ENCODE measurements at regions not wholly inside any gene's neighbourhood (a gene's known extent, or its start where the extent isn't known, plus 50 kb on each side); places are given as distances from the start of the nearest gene placed in this dataset.
"Not testable (repeated sequence)": the region's sequence is repeated elsewhere in the genome, so short reads cannot be mapped to it uniquely, and the experiment has no call there.

DNA sequence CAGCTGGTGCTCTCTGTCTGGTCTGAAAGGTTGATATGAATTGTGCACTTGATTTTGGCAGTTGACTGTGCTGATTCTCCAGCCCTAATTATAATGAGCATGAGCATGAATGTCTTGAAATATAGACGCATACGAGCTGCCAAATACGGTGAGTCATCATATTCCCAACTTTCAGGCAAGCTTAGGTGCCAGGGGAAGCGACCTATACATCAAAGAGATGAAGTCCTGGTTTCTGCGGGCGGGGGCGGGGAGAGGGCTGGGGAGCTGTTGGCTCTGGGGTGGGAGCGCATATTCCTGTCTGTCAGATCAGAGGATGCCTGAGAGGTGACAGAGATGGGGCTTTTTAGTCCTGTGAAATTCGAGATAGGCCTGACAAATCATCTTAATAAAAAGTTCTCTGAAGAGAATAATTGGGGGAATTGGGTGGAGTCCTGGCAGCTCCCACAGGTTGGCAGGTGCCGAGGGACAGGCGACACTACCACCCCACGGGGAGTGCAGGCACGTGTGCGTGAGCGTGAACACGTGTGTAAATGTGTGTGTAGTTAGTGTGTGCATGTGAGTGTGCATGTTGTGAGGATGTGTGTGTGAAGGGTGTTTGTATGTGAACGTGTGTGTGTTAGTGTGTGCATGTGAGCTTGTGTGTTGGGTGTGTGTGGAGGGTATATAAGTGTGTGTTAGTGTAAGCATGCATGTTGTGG is 865.3 kb downstream of the TBC1D22A start:
- no peak for DNase-seq

DNA sequence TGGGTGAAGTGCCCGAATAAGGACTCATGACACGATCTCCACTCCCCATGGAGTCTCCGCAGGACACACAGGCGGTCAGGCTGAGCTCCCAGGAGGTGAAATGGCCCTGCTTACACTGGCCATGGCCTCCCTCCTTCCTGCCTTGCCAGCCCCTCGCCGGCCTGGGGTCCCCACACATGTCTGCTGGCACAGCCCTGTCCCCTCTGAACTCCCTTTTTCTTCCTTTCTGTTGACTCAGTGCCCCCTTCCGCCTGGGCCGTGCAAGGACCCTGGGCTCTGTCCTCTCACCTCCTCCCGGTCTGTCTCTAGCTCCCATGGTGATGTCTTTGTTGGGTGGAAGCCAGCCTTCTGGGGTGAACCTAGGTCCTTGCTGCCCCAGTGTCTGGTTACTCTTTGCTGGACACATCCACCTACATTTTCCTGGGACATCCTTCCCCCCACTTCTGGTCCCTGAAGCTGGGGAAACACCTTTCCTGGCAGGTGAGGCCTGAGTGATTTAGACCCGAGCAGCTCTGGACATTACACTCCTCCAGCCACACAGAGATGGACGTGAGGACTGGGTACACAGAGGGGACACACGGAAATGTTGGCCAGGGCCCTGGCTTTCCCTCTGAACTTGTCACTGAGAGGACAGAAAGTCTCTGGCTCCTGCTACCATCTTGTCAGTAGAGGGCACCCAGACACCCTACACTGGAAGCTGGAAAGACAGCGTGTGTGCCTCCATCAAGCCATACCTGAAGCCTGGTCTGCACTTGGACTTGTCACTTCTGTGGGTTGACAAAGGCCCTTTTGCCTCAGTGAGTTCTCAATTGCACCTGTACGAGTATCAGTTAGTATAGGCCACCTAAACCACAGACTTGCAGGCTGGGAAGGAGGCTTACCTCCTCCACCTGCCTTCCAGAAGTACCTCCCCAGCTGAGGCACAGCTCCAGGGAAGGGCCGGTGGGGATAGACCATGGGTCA is 864.3 kb downstream of the TBC1D22A start:
- no peak for DNase-seq

DNA sequence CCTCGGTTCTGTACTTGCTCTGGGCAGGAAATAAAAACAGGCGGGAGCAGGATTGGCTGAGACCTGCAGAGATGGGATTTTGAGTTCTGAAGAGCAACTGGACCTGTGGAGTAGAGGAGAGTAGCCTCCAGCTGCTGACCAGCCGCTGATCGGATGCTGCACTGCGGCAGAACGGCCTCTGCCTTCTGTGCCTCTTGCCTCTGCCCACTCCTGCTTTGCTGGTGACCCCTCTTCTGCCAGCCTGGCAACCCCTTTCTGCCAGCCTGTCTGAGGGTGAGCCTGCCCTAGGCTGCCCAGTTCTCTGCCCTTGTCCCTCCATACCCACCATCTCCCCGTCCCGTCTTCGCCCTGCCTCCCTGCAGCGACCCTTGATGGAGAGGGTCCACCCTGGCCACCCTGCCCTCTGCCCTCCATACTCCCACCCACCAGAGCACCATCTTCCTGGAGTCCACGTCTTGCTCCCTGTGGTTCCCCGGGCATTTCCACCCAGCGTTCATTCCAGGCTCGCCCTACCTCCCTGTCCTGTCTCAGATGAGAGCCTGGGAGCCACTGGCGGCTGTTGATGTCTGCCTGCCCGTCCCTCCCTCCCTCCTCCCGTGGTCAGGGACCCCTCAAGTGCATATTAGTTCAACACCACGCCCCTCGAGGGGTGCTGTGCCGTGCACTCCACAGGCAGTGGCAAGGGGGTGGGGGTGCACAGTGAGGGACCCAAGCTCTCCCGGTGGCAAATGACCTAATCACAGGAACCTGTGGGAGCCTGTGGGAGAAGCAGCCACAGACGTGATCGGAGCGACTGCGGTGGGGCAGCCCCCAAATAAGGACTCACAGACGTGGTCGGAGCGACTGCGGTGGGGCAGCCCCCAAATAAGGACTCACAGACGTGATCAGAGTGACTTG is 863.3 kb downstream of the TBC1D22A start:
- no peak for DNase-seq

DNA sequence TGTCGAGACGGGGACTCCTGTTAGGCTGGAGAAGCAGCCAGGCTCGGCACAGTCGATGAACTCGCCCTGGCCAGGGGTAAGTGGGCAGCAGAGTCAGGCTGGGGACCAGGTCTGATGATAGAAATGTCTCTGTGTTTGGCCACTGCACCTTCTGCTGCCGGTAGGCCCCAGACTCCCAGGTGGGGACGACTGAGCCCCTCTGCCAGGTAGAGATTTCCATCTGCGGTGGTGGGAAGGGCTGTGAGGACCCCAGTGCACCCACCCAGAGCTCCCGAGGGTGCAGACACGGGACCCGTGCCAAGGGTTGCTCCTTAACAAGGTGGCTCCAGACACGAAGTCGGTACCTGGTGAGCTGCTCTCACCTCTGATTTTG is 862.5 kb downstream of the TBC1D22A start:
- no peak for DNase-seq

DNA sequence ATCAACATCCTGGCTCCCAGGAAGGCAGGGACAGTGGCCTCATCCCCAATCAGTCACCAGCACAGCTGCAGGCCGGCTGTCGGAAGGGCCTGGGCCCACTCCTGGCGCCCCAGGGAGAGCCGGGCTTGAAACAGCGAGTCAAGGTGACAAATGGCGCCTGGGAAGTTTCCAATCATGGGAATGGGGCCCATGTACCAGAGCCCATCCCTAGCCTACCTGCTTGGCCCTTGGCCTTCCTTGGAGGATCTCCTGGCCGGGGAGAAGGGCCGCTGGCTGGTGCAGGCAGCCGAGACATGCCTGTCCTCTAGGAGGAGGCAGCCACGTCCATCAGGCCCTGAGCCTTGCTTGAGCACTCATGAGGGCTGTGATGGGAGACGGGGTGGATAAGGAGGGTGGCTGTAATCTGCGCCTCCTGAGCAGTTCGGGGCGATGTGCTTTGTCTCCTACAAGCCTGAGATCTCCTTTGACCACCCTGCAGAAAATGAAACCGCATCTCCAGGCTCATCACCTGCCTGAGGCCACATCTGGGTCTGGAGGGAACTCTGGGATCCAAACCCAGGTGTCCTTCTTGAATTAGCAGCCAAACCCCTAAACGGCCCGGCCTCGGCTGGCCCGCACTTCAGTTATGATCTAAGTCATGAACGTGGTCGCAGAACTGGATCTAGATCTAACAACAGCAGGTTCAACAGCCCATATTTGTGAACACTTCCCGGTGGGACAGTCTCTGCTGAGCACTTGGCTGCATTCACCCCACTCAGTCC is 862.0 kb downstream of the TBC1D22A start:
- no peak for DNase-seq

DNA sequence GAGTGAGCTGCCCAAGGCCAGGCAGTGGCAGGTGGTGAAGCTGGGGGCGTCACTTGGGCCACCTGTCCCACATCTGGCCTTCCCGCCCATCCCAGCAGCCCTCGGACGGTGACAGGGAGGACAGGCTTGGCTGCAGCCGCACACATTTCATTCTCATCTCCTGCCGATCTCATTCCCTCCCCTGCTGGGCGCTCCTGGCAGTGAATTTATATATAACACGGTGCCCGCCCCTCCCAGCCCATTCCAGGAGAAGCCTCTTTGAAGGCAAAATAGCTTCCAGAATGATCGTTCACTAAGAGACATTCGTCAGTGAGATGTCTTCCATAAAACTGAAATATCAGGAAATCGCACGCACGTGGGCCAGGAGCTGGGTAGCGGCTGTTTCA is 861.3 kb downstream of the TBC1D22A start:
- no peak for DNase-seq

DNA sequence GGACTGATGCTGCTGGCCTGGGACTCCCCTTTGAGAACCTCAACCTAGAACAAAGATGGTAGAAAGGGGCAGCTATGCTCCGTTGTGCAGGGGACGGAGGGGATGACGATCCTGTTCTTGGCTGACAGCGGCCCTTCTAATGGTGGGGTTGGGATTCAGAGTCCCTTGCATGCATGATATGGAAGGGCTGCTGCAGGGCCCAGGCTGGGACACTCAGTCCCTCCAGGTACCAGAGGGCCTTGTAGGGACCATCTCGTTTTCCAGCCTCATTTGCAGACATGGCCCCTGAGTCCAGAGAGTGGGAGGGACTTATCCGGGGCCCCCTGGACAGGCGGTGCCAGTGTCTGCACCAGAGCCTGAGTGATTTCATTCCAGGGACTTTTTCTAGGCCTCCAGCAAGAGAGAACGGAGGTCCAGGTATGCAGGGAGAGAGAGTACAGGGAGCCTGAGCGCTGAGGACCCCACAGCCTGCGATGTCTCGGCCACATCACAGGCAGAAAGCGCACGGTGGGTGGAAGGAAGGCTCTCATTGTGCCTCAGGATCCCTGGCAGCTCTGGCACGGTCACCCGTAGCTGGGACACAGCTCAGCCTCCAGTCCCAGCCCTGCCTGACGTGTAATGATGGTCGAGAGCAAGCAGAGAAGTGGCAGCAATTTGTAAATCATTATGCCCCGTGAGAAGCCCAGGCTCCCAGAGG is 860.8 kb downstream of the TBC1D22A start:
- no peak for DNase-seq

DNA sequence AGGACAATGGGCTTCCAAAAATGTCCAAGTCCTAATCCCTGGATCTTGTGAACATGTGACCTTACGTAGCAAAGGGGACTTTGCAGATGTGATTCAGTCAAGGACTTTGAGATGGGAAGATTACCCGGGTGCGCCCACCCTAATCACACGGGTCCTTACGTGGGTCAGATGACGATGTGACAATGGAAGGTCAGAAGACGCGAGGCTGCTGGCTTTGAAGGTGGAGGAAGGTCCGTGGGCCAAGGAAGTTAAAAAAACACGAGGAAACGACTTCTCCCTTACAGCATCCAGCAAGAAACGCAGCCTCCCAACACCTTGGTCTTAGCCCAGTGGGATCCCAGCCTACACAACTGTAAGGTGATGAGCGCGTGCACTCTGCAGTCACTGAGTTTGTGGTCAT is 860.1 kb downstream of the TBC1D22A start:
- no peak for DNase-seq

DNA sequence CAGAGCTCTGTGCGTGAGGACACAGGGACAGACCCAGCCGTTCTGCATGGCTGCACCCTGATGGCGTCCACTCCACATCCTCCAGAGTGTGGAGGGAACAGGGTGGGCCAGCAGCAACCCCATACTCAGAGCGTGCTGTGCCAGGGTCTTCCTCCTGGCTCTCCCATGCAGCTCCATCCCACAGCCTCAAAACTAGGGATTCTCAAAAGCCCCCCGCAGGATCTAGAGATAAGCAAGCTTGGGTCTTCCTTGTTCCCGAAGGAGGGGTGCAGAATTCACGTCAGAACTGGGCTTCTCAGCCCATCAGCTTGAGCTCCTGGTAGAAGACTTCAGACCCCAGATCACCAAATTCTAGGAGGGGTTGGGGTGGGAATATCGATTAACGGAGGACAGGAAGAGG is 858.8 kb downstream of the TBC1D22A start:
- no peak for DNase-seq

DNA sequence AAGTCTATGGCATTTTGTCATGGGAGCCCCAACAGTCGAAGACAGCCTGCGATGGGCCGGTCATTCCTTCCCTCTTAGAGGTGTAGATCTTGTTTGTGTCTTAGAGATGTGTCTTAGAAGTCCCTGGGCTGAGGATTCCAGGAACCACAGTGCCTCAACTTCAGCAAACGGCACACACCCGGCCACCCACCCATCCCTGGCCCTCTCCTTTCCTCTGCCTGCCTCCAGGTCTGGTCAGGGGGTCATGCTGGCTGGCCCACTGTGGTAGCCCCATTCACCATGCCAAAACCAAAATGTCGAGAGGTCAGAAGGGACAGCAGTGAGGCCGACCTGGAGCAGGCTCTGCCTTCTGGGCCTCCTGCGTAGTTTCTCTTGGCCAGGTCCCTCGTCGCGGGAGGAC is 857.9 kb downstream of the TBC1D22A start:
- DNase-seq, result no peak

DNA sequence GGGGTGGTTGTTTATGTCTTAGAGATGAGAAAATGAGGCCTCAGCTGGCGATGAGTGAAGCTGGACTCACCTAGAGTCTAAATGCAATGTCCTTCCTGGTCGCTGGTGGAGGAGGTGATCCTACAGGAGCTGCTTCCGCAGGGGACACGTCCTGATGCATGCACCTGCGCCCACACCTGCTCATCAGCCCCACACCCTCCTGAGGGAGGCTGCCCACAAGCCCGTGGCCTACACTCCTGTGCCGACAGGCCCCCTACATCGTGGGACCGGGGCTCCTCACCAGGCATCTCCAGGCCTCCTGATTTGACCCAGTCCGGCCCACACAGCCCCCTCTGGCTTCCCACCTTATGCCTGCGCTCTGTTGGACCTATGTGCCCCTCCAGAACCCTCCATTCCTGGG is 857.2 kb downstream of the TBC1D22A start:
- DNase-seq, result no peak

DNA sequence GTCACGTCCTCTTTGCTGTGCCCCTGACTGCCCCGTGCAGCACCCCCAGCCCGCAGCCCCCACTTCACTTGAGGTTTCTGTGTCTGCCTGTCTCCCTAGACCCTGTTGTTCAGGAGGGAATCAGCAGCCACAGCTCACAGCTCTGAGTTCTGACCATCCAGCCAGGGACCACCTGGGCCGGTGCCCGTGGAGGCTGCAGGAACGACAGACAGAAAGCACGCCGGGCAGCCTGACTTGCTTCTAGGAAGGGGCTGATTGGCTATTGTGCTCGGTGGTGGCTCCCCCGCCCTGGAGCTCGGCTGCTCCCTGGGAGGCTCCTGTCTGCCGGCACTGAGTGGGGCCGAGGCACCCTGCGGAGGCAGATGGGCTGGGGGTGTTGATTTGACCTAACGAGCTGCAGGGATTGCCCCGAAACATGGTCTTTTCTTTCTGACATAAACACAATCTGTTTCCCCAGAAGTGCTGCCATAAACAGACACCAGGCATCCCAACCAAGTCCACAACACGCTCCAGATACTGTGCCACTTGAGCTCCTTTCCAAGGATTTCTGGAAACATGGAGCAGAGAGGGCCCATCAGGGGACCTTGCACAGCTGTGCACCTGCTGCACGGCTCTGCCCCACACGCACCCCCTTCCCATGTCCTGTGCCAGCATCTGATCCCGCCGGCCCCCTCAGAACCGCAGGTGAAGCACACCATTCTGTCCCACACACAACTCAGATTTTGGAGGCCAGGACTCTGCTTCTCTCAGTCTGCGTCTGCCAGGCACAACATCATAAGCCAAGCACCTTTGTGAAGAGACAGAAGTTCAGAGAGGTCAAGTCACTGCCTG is 855.9 kb downstream of the TBC1D22A start:
- DNase-seq, result peak; percentile 43

DNA sequence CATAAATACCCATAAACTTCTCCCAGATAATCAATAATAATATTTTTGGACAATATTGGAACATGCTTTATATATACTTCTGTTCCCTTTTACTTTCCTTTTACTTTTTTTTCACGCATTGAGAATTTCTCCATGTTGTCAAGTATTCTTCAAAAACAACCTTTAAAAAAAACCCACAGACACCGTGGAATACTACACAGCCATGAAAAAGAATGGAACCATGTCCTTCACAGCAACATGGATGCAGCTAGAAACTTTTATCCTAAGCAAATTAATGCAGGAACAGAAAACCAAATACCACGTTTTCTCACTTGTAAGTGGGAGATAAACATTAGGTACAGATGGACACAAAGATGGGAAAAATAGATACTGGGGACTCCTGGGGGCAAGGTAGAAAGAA is 854.7 kb downstream of the TBC1D22A start:
- DNase-seq, result no peak

DNA sequence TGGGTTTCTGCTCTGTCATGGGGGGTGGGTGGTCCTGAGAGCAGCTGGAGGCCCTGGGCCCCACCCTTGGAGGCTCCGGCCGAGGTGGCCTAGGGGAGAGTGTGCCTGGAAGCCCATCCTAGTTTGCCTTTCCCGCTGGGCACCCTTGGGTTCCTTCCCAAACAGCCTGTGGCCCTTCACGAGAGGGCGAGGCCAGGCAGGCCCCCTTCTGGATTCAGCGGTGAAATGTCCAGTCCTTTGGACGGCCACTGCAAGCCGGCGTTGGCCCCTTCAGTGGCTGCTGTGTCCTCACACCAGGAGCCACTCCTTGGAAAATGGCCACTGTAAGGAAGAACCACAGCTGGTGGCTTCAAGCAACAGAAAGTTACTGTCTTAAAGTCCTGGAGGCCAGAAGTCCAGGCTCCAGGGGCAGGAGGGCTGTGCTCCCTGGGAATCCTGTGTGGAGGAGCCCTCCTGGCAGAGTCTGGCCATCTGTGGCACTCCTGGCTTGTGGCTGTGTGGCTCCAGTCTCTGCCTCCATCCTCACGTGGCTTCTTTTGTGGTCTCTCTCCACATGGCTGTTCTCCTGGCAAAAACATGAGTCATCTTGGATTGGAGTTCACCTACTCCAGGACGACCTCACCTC is 854.1 kb downstream of the TBC1D22A start:
- DNase-seq, result no peak

DNA sequence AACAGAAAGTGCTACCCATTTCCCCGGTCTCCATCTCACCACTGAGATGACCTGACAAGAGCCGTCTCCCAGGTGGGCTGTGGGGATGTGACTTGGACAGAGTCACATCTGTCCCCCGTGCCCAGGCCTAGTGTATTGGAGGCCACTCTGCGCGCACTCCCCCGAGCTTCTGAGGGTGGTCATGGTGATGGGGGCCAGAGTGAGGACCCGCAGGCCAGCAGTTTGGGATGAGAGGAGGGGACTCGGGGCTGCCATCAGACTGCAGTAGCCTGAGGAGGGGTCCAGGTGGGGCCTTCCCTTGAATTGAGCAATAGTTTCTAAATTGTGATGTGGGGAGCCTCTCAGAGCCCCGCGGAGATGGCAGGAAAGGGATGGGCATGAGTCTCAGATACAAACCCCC is 852.6 kb downstream of the TBC1D22A start:
- DNase-seq, result no peak

DNA sequence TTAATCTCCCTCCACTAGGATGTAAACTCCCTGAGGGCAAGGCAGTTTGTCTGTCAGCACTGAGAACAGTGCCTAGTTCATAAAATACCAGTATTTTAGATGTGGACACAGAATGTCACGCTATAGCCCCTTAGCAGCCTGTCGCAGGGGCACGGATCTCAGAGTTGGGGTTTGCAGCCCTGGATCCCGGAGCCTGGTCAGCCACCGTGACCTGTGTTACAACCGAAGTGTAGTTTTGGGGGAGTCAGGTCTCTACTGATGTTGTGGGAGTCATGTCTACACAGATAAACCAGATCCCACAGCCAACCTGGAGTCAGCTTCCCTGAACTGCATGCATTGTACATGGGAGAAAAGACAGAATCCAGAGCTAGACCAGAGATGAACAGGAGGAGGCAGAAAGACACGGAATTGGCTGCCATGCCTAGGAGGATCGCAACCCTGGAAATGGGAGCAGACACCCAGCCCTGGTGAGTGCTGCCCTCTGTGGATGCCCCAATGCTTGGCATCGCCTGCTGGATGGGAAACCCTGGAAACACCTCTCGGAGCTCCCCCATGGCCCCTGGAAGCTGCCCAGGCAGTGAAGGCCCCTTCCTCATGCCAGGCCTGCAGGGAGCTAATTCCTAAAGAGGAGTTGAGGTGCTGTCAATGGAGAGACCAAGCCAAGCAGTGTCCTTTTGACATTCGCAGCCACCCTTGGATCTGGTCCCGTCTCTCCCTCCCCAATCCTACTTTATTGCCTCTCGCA is 851.3 kb downstream of the TBC1D22A start:
- no peak for DNase-seq

DNA sequence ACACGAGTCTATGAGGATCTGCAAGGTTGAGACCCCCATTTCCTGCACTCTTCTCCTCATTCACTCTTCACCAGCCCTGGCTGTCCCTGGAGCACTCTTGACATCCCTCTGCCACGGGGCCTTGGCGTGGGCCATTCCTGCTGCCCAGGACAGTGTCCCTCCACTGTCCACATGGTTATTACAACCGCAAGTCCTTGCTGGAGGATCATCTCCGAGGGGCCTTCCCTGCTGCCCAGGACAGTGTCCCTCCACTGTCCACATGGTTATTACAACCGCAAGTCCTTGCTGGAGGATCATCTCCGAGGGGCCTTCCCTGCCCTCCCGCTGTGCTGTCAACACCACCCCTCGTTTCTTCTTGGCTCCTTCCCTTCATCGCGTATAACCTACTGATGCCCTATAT is 850.7 kb downstream of the TBC1D22A start:
- not testable (repeated sequence) for DNase-seq

DNA sequence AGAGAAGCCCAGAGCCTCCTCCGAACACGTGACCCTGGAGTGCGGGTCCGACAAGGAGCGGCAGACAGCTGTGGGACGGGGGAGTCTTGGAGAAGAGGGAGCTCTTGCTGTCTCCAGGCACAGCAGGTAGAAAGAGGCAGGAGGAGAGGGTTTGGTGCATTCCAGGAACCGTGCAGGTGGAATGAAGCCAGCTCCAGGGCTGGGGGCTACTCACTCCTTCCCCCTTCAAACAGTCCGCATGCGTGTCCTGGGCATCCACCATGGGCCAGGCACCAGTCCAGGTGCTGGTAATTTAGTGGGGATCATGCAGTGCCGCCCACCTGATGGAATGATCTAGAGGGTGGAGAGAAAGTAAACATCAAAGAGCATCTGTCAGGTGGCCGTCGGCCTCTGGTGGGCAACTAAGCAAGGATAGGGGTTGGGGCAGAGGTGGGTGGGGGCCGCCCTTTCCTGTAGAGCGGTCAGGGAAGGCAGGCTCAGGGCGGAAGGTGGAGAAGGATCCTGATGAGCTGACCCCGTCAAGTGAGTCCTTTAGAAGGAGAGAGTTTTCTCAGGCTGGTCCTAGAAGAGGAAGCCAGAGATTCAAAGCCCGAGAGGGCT is 850.0 kb downstream of the TBC1D22A start:
- DNase-seq, result no peak

DNA sequence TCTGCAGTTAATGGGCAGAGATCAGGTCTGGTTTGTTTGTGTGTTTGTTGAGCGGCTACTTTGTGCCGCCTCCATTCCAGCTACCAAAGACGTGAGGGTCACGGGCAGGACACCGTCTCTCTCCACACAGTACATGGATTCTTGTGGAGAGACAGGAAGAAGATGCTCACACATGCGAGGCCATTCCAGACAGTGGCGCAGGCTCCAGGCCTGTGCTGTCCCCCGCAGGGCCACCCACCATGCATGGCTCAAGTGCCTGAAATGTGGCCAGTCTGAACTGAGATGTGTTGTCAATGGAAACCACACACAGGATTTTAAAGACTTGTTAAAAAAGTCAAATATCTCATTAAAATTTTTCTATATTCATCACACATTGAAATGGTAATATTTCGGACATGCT is 848.3 kb downstream of the TBC1D22A start:
- DNase-seq, result no peak
